ENCODE measurements at regions not wholly inside any gene's neighbourhood (a gene's known extent, or its start where the extent isn't known, plus 50 kb on each side); places are given as distances from the start of the nearest gene placed in this dataset.

GRCh38 chr4:54561940-54562339 lies 95.8 kb upstream of the KIT start:
- POLR2A ChIA-PET = no interaction called here
- no peak for TF ChIP-seq CTCF (IDR thresholded peaks at IDR 0.05; ENCODE audit: insufficient read depth, low read length, missing control alignments)
- H3K4me3 ChIP-seq (ENCODE audit: low read depth, low read length) = no peak overlapping the region
- CTCF ChIA-PET = interaction anchor here (0.6 to 1.3 kb wide), 2 partner anchors 10 to 19 kb away, joined by 3 to 5 read pairs; no protein-coding TSS in a partner anchor
- DNase-seq (ENCODE audit: low read depth, low spot score) = no peak

GRCh38 chr4:54566608-54567007 lies 91.1 kb upstream of the KIT start:
- H3K4me3 ChIP-seq (ENCODE audit: low read depth, low read length) = no peak overlapping the region
- POLR2A ChIA-PET = no interaction called here
- DNase-seq (ENCODE audit: low read depth, low spot score) = no peak
- CTCF ChIA-PET = interaction anchor here (0.7 to 1.0 kb wide), 3 partner anchors 9 to 404 kb away, joined by 3 read pairs; no protein-coding TSS in a partner anchor
- TF ChIP-seq CTCF (IDR thresholded peaks at IDR 0.05; ENCODE audit: insufficient read depth, low read length, missing control alignments) = no peak

- no peak for TF ChIP-seq CTCF (IDR thresholded peaks at IDR 0.05; ENCODE audit: insufficient read depth, low read length, missing control alignments)
- ChIA-PET CTCF (interaction anchor here (0.7 to 0.9 kb wide), 2 partner anchors 10 to 91 kb away, joined by 3 read pairs; no protein-coding TSS in a partner anchor), POLR2A (no interaction called here)
- DNase-seq (ENCODE audit: low read depth, low spot score) = no peak
- no peak overlapping the region for H3K4me3 ChIP-seq (ENCODE audit: low read depth, low read length)
Observed at GRCh38 chr4:54567327-54567726, 90.4 kb upstream of the KIT start.

- ChIA-PET POLR2A (interaction anchor here (0.6 to 0.9 kb wide), 2 partner anchors 15 to 26 kb away, joined by 3 to 4 read pairs; no protein-coding TSS in a partner anchor), CTCF (no interaction called here)
- no peak overlapping the region for H3K4me3 ChIP-seq (ENCODE audit: low read depth, low read length)
- peak; percentile 64 for DNase-seq (ENCODE audit: low read depth, low spot score)
- no peak for TF ChIP-seq CTCF (IDR thresholded peaks at IDR 0.05; ENCODE audit: insufficient read depth, low read length, missing control alignments)
Observed at GRCh38 chr4:54568184-54568583, 89.6 kb upstream of the KIT start.

- POLR2A ChIA-PET = no interaction called here
- TF ChIP-seq CTCF (IDR thresholded peaks at IDR 0.05; ENCODE audit: insufficient read depth, low read length, missing control alignments) = no peak
- H3K4me3 ChIP-seq (ENCODE audit: low read depth, low read length) = no peak overlapping the region
- CTCF ChIA-PET = interaction anchor here (0.8 to 2.0 kb wide), 3 partner anchors 9 to 390 kb away, joined by 3 to 5 read pairs (median 4); no protein-coding TSS in a partner anchor
- no peak for DNase-seq (ENCODE audit: low read depth, low spot score)
Observed at GRCh38 chr4:54570822-54571221, 86.9 kb upstream of the KIT start.

GRCh38 chr4:54571293-54572151 lies 86.2 kb upstream of the KIT start:
- TF ChIP-seq CTCF (IDR thresholded peaks at IDR 0.05; ENCODE audit: insufficient read depth, low read length, missing control alignments) = no peak
- no peak for DNase-seq (ENCODE audit: low read depth, low spot score)
- H3K4me3 ChIP-seq (ENCODE audit: low read depth, low read length) = no peak overlapping the region
- POLR2A ChIA-PET = no interaction called here
- CTCF ChIA-PET = interaction anchor here (1.5 to 2.0 kb wide), 2 partner anchors 9 to 389 kb away, joined by 4 to 5 read pairs; no protein-coding TSS in a partner anchor

Data from AG04449 (cell line).